ENCODE measurements at regions not wholly inside any gene's neighbourhood (a gene's known extent, or its start where the extent isn't known, plus 50 kb on each side); places are given as distances from the start of the nearest gene placed in this dataset.

GRCh38 chr13:53507741-53508140 is 479.1 kb downstream of the OLFM4 start:
- no peak for TF ChIP-seq CTCF (IDR thresholded peaks at IDR 0.05)
- no peak for TF ChIP-seq POLR2A (IDR thresholded peaks at IDR 0.05)
- TF ChIP-seq EP300 (IDR thresholded peaks at IDR 0.05) = no peak

Data from tibial nerve (tissue), 4 donors.